ENCODE measurements at regions not wholly inside any gene's neighbourhood (a gene's known extent, or its start where the extent isn't known, plus 50 kb on each side); places are given as distances from the start of the nearest gene placed in this dataset.

DNA sequence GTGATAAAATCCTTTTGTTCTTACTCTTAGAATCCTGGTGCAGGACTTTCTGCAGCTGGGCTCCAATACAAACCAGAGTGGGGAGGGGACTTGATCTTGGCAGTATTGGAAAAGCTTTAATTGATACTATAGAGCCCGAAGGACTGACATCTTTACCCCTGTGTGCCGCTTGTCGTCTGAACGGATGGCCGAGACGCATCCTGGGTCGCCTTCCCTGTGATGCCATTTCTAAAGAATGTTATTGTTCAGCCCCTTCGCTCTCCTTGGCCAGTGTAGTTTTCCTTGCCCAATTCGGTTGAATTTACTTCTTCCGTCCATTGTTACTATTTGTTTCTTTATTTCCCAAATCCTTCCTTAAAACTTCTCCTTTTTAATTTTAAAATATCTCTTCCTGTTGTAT is 80.9 kb downstream of the CLDN34 start:
- no peak for DNase-seq

GRCh38 chrX:10048707-10049106 is 81.5 kb downstream of the CLDN34 start:
- no peak for DNase-seq

- DNase-seq = no peak
These were observed 82.1 kb downstream of the CLDN34 start for GRCh38 chrX:10049236-10049635.

DNA sequence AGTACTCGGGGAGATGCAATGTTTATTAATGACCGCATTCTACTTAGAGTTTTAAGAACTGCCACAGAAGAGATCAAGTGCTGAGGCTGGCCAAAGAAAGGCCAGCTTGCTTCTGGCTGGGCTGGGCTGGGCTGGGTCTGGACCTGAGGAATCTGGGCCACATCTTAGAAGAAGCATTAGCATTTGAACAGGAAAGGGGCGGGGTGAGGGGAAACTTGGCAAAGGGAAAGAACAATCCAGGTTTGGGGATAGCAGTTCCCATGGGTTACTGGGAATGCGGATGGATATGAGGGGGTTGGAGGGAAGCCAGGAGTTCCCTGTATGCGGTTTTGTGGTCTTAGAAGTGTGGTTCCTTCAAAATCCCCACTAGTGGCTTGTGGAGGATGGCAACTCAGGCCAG is 83.3 kb downstream of the CLDN34 start:
- DNase-seq = no peak

DNA sequence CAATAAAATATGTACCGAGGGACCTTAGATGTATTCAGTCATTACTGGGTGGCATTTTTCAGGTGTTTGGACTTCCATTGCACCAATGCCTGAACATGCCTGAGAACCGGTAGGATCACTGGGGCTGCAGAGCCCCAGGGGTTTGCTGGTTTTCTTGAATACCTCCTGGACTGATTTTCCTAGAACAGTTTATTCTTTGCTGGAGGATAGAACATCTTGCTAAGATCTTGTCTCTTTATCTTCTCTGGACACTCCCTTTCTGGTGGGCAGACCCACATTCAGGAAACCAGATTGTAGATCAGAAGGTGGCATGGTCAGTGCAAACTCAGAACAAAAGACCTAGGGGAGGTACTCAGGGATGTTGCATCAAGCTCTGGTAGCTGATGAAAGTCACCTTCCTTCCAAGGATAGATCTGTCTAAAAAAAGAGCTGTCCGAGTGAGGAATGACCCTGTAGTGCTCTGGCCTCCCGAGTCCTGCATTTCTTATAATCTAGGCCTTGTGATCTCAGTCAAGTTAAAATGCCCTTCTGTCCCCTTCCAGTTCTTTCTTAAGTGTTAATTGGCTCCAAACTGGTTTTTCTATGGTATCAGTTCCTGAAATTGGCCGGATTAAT is 84.8 kb downstream of the CLDN34 start:
- no peak for DNase-seq

GRCh38 chrX:10052906-10053625 is 85.9 kb downstream of the CLDN34 start:
- DNase-seq = no peak

DNA sequence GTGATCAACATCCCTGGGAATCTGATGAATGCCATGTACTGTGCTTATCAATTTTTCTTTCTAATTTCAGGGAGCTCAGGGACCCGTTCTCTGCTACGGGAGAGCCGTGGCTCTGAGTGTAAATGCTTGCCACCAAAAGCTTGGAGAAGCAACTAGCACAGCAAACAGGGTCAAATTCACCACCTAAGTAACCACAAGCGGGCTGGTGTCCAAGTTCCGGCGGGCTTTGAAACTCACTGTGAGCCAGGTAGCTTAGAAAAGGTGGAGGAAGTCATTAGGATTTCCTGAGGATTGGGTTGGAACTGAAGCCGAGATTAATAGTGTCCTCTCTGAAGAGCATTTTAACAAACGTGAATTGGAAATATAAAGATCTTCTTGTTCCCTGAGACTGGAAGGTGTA is 87.2 kb downstream of the CLDN34 start:
- no peak for DNase-seq

GRCh38 chrX:10055430-10055829 is 88.3 kb downstream of the CLDN34 start:
- DNase-seq = no peak

- DNase-seq = no peak
These were observed 94.4 kb upstream of the CLCN4 start for GRCh38 chrX:10062352-10062751.

- DNase-seq = no peak
These were observed 93.8 kb upstream of the CLCN4 start for GRCh38 chrX:10062980-10063379.

DNA sequence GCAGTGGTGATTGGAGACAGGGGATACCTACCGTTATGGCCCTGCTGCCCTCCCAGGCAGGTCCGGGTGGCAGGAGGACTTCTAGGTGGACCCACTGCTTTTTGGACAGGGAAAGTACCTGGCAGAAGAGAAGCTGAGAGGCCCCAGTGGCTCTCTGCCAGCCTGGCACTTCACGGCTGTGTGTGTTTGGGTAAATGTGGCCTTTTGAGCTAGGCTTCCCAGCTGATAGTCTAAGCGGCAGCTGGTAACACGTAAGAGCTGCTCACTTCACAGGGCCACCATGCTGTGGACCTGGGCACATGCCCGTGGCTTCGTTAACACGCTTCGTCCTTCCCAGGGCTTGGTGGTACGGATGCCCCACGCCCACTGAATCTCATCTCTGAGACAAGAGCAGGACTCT is 92.0 kb upstream of the CLCN4 start:
- DNase-seq = no peak

GRCh38 chrX:10070714-10071436 is 85.9 kb upstream of the CLCN4 start:
- no peak for DNase-seq

GRCh38 chrX:10071451-10072144 is 85.2 kb upstream of the CLCN4 start:
- no peak for DNase-seq

GRCh38 chrX:10072786-10073568 is 83.8 kb upstream of the CLCN4 start:
- no peak for DNase-seq

GRCh38 chrX:10073671-10074070 is 83.1 kb upstream of the CLCN4 start:
- no peak for DNase-seq

DNA sequence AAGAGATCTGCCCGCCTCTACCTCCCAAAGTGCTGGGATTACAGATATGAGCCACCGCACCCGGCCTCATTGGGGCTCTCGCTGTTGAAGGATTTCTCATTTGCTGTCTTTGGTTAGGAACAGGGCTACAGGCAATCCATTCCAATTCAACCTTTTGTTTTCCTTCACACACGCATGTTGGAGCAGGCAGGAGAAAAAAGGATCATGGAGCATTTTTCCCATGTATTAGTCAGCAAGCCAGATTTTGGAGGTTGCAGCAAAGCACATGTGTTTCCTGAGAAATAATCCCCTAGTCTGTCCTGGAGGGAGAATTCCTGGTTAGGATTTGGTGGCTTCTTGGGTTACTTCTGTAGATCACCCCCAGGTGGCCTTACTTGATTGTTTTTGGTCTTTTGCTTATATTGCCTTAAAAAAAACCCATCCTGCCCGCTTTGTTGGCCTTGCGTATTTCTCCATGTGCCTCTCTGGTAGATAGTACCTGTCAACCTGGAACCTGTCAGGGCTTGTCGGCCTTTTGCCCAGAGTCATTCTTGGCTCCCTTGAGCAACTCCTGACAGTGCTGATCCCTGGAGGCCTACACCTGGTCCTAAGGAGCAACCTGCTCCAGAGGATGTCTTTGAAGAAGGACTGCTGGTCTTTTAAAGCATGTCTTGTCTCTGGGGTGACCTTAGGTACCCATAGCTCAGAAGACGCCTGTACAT is 82.4 kb upstream of the CLCN4 start:
- DNase-seq = no peak

GRCh38 chrX:10076765-10077164 is 80.0 kb upstream of the CLCN4 start:
- DNase-seq = no peak

DNA sequence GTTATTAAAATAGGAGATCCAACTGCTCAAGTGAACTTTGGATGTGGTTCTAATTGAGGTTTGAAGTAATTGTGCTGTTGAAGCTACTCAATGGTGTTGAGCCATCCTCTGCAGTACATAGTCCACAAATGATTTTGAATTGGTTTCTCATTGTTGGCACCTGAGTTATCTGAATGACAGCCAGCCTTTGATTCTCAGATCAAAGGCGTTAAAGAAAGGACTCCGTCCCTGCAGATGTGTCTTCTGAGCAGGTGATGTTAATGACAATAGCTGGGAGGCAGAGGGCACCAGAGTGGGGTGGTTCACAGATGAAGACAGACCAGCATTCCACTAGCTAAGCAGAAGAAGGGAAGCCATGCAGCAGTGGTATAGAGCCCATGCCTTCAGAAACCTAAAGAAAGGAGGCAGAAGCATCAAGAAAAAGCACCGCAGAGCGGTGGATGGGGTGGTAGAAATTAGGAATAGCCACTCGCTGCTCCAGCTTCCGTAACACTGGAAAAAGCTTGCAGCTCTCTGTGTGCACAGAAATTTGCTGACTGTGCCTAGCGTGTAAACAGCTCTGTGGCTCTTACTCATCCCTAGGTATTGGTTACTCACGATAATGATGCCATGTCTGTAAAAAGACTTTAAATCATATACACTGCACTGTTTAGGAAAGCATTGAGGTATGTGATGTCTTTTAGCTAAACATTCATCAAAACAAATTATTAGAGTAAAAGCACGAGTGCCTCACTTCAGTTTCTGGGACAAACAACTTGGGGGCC is 79.2 kb upstream of the CLCN4 start:
- no peak for DNase-seq

GRCh38 chrX:10078266-10078665 is 78.5 kb upstream of the CLCN4 start:
- no peak for DNase-seq

GRCh38 chrX:10079231-10079630 is 77.5 kb upstream of the CLCN4 start:
- DNase-seq = no peak

- no peak for DNase-seq
These were observed 73.0 kb upstream of the CLCN4 start for GRCh38 chrX:10083809-10084208.

All from activated CD4-positive, alpha-beta T cell treated with anti-CD3 and anti-CD28 coated beads, Interleukin-2, amount 50 U/mL, for 1 hour (primary cell).